GM18507 (cell line): ENCODE measurements at regions not wholly inside any gene's neighbourhood (a gene's known extent, or its start where the extent isn't known, plus 50 kb on each side); places are given as distances from the start of the nearest gene placed in this dataset.
"Not testable (repeated sequence)": the region's sequence is repeated elsewhere in the genome, so short reads cannot be mapped to it uniquely, and the experiment has no call there.

Experiments used
- DNase-seq: peaks from one replicate; pipeline ENCODE4 v3.0.0; 2011; ENCODE audit warnings: low read depth; ENCODE audit not compliant: insufficient read length; ENCODE audit errors: extremely low spot score
- FAIRE-seq: peaks from 2 replicates; lab custom pipeline; 2011; peaks lifted over from hg19 to GRCh38; lab: Jason Lieb, UNC

DNA sequence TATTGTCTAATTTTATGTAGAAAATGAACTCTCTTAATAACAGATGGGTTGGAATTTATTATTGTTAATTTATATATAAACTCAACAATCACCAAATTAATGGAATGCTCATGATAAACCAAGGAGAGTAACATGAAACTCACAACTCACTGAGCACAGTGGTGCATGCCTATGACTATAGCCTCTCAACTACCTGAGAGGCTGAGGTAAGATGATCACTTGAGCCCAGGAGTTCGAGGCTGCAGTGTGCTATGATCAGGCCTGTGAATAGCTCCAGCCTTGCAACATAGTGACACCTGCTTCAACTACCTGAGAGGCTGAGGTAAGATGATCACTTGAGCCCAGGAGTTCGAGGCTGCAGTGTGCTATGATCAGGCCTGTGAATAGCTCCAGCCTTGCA is 848.6 kb downstream of the DIPK2A start:
- not testable (repeated sequence) for FAIRE-seq, DNase-seq

GRCh38 chr3:144820726-144821125 is 849.1 kb downstream of the DIPK2A start:
- FAIRE-seq (no peak), DNase-seq (no peak)

- FAIRE-seq (no peak), DNase-seq (no peak)
Measured at GRCh38 chr3:144821583-144821982, 850.0 kb downstream of the DIPK2A start.

GRCh38 chr3:144822671-144823070 is 851.0 kb downstream of the DIPK2A start:
- no peak for FAIRE-seq
- DNase-seq: no peak

DNA sequence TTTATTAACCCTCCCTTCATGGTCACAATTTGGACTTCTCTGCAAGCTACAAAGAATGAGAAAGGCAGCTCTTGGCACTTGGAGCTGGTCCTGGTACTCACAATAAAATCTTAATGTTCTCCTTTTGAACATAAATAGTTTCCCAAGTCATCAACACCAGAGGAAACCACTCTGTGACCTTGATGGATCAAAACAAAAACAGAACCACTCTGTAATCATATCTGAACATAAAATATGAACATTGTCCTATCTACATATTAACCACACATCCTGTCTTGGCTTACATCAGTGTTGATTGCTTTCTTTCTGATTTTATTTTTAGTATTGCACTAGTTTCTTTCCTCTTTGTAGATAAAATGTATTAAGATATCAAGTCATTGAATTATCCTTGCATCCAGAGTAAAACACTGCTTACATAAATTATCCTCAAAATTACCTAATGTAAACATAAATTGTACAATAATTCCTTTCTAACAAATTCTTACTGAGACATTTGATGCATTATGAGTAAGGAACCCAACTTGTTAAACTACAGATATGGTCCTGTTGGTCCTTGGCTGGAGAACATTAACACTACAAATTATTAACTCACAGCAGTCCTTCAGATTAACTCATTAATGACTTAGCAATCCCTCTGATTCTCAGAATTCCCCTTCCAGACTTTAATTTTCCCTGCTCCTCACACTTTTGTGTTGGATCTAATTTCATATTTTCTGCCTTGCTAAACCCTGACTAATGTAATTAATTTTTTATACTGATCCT is 860.5 kb downstream of the DIPK2A start:
- DNase-seq: no peak
- FAIRE-seq: no peak

DNA sequence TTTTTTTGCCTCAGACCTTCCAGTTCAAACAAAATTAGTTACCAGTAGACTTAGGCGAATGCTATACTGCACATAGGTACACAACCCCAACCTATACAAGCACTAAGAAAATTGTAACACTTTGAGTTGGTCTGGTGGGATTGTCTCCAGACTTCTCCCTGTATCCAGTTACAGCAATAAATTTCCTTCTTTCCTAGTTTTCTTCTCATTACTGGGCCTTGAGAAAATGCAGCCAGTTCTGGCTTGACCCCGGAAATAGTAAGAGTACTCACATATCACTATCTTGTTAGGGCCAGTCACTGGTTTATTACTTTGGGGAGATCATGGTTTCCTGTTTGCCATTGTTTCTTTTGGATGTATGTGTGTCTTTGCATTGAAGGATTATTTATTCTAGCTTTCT is 868.4 kb downstream of the DIPK2A start:
- FAIRE-seq: no peak
- DNase-seq: no peak

DNA sequence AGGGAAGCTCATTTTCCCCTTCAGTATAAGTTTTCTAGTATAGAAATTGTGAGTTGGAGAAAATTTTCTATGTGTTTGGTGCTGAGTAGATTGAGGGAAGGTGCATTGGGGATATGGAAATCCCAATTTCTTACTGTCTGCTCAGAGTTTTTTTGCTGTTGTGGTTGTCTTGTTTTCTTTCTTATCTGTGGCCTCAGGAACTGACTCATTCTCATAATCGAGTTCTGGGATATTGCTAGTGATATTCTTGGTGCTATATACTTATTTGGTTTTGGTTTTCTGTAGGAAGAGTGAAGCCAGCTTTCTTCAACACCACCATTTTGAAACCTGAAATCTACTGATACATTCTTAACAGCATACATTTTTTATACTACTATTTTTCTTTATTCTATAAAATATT is 869.2 kb downstream of the DIPK2A start:
- no peak for FAIRE-seq
- DNase-seq: no peak

- no peak for FAIRE-seq
- no peak for DNase-seq
Measured at GRCh38 chr3:144843099-144843498, 871.5 kb downstream of the DIPK2A start.

DNA sequence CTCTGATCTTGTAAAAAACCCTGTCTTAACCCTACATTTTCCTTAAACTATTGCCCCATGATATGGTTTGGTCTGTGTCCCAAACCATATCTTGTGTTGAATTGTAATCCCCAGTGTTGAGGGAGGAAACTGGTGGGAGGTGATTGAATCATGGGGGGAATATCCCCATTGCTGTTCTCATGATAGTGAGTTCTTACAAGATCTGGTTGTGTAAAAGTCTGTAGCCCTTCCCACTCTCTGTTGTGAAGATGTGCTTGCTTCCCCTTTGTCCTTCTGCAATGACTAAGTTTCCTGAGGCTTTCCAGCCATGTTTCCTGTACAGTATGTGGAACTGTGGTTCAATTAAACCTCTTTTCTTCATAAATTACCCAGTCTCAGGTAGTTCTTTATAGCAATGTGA is 881.4 kb downstream of the DIPK2A start:
- FAIRE-seq (no peak), DNase-seq (no peak)

DNA sequence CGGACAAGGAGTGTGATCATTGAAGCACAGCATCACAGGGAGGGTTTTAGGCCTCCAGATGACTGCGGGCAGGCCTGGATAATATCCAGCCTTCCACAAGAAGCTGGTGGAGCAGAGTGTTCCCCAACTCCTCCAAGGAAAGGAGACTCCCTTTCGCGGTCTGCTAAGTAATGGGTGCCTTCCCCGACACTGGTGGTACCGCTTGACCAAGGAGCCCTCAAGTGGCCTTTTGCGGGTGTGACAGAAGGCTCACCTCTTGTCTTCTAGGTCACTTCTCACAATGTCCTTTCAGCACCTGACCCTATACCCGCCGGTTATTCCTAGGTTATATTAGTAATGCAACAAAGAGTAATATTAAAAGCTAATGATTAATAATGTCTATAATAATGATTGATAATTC is 882.4 kb downstream of the DIPK2A start:
- DNase-seq, FAIRE-seq: not testable (repeated sequence)

DNA sequence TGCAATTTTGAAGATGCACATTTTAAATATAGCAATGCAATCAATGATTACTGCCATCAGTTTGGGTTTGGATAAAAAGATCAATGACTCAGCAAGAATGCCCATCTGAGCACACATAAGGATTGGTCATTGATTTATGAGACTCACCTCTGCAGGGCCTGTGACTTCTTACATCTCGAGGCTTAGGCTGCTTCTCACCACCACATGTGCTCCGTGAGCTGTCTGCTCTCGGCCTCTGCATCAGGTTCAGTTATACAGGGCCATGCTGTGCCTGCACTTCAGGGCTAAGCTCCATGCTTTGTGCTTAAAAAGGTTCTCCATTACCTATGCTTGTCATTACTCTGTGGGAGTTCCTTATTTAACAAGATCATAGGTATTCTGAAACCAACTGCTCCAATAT is 887.5 kb downstream of the DIPK2A start:
- FAIRE-seq (no peak), DNase-seq (no peak)

DNA sequence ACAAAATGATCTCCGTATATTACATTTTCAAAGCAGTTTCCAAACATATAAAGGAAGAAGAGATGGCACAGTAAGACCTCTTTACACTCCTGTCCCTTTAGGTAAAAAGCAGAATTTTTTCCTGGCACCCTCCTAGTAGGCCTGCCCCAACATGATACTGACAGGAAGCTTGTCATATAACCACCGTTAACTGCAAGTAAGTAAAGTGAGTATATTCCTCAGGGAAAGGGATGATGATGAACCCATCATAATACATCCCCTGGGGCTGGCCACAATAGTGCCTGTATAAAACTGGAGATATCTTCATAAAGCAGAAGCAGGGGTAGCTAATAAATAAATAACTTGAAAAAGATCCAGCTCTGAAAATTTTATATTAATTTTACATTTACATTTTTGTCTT is 893.0 kb downstream of the DIPK2A start:
- no peak for DNase-seq
- FAIRE-seq: no peak

- DNase-seq: no peak
- no peak for FAIRE-seq
Measured at GRCh38 chr3:144865948-144866347, 894.3 kb downstream of the DIPK2A start.

DNA sequence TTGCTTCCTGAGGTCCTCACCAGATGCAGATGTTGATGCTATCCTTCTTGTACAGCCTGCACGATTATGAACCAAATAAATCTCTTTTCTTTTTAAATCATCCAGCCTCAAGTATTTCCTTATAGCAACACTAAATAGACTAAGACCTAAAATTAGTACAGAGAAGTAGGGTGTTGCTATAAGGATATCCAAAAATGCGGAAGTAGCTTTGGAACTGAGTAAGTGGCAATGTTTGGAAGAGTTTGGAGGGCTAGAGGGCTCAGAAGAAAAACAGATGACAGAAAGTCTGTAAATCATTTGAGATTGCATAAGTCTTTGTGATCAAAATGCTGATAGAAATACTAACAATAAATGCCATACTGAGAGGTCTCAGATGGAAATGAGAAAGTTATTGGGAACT is 894.9 kb downstream of the DIPK2A start:
- FAIRE-seq (no peak), DNase-seq (no peak)

DNA sequence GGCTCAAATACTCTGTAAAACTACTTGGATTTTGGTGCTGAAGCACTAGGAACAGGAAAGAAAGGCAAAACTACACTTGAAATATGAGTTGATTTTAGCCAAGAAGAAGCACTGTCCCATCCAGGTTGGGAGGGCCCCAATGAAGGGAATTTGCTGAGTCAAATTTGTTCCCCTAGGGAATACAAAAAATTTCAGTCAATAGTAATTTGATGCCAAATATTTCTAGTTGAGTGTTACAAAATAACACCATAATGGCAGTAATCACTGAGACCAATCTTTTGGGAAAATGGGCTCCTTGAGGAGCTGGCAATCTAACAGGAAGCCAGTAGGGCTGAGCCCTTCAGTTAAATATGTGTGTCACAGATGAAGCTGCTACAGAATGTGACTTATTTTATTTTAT is 896.9 kb downstream of the DIPK2A start:
- FAIRE-seq (no peak), DNase-seq (no peak)

DNA sequence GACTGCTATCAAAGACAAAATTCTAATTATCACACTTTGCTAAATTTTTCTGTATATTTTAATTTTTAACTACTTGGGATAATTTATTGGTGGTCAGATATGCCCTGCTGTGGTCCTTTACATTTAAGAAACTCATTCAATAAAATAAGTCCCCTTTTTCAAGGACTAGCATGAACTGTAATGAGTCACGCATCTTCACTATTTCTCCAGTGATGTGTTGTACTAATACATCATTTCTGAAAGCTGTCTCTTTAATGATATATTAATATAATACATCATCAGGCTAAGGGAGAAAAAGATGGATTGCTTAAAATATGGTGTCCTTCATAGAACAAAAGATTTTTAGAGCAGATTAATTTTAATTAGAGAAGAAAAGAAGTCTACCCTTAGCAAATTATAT is 901.4 kb downstream of the DIPK2A start:
- no peak for DNase-seq
- no peak for FAIRE-seq

- DNase-seq: no peak
- no peak for FAIRE-seq
Measured at GRCh38 chr3:144875211-144875610, 903.6 kb downstream of the DIPK2A start.

DNA sequence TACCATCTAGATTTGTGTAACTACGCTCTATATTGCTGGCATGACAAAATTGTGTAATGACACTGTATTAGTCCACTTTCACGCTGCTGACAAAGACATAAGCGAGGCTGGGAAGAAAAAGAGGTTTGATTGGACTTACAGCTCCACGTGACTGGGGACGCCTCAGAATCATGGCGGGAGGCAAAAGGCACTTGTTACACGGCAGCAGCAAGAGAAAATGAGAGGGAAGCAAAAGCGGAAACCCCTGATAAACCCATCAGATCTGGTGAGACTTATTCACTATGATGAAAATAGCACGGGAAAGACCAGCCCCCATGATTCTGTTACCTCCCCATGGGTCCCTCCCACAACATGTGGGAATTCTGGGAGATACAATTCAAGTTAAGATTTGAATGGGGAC is 905.7 kb downstream of the DIPK2A start:
- no peak for FAIRE-seq
- no peak for DNase-seq

DNA sequence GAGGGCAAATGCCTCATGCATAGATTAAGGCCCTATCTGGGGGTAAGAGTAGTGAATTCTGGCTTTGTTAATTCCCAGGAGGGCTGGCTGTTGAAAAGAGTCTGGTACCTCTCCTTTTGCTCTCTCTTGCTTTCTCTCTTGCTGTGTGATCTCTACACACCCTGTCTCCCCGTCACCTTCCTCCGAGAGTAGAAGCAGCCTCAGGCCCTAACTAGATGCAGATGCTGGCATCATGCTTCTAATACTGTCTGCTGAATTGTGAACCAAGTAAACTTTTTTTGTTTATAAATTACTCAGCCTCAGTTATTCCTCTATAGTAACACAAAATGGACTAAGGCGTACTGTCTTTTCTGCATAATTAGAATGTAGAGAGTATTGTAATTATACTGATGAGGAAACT is 908.1 kb downstream of the DIPK2A start:
- FAIRE-seq: no peak
- no peak for DNase-seq

DNA sequence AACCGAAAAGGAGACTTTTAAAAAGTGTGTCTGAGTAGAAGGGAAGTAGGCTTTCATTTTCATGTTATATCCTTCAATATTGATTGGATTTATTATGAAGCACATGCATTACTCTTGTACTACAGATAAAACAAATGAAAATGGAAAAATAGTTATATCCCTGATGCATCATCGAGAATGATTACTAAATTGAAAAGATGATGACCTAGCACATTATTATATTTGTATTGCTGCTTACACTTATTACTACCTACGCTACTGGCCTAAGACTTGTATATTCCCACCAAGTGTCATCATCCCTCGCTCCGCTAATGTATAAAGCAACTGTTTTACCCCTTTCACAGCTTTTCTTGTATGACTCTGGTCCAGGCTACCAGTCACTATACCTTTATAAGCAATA is 922.4 kb downstream of the DIPK2A start:
- DNase-seq (no peak), FAIRE-seq (no peak)

GRCh38 chr3:144894576-144894975 is 923.0 kb downstream of the DIPK2A start:
- FAIRE-seq (no peak), DNase-seq (no peak)

- FAIRE-seq (no peak), DNase-seq (no peak)
Measured at GRCh38 chr3:144900366-144900765, 928.7 kb downstream of the DIPK2A start.
